Smooth muscle cell (in vitro differentiated cells): ENCODE measurements at regions not wholly inside any gene's neighbourhood (a gene's known extent, or its start where the extent isn't known, plus 50 kb on each side); places are given as distances from the start of the nearest gene placed in this dataset.

ENCODE experiments used
- DNase-seq: peaks from one replicate; lab custom pipeline; 2025; ENCODE audit not compliant: unreplicated experiment; lab: John Stamatoyannopoulos, UW
- H2AFZ ChIP-seq: fragments of 200-600 bp; sonication (generic); 2 replicates; pipeline ENCODE4 v1.6.0; 2016; ENCODE audit warnings: antibody characterized with exemption, low read depth, mild to moderate bottlenecking
- H3F3A ChIP-seq: fragments of 200-600 bp; sonication (generic); 2 replicates; pipeline ENCODE4 v1.6.0; 2017; ENCODE audit warnings: antibody characterized with exemption, low read depth
- H3K27ac ChIP-seq: fragments of 200-600 bp; sonication (generic); 2 replicates; pipeline ENCODE4 v1.5.1; 2016; ENCODE audit warnings: low read depth, mild to moderate bottlenecking
- H3K27me3 ChIP-seq: fragments of 200-600 bp; sonication (generic); 2 replicates; pipeline ENCODE4 v1.6.1; 2016; ENCODE audit warnings: low read depth, mild to moderate bottlenecking
- H3K36me3 ChIP-seq: fragments of 200-600 bp; sonication (generic); 2 replicates; pipeline ENCODE4 v1.5.1; 2016; ENCODE audit warnings: low read depth
- H3K4me1 ChIP-seq: fragments of 200-600 bp; sonication (generic); 2 replicates; pipeline ENCODE4 v1.5.1; 2016; ENCODE audit warnings: low read depth
- H3K4me2 ChIP-seq: fragments of 200-600 bp; sonication (generic); 2 replicates; pipeline ENCODE4 v1.6.0; 2016; ENCODE audit warnings: mild to moderate bottlenecking
- H3K4me3 ChIP-seq: fragments of 200-600 bp; sonication (generic); 2 replicates; pipeline ENCODE4 v1.5.1; 2016; ENCODE audit warnings: mild to moderate bottlenecking
- H3K79me2 ChIP-seq: fragments of 200-600 bp; sonication (generic); 2 replicates; pipeline ENCODE4 v1.6.0; 2016; ENCODE audit warnings: low read depth, mild to moderate bottlenecking
- H3K9ac ChIP-seq: fragments of 200-600 bp; sonication (generic); 2 replicates; pipeline ENCODE4 v1.6.0; 2016; ENCODE audit warnings: low read depth
- H3K9me3 ChIP-seq: fragments of 200-600 bp; sonication (generic); replicated peaks from 2 replicates; pipeline ENCODE4 v1.5.1; 2016; ENCODE audit warnings: low read depth
- H4K20me1 ChIP-seq: fragments of 200-600 bp; sonication (generic); 2 replicates; pipeline ENCODE4 v1.6.0; 2016; ENCODE audit warnings: low read depth
- WGBS: methylation state at CpG from one replicate; pipeline ENCODE4 v1.1.7; 2016; ENCODE audit warnings: low lambda C conversion rate; 5-methylcytosine and 5-hydroxymethylcytosine counted together
- TF ChIP-seq, protein P1 (sequence below): fragments of 200-600 bp; sonication (generic); IDR thresholded peaks from 2 replicates; pipeline ENCODE4 v1.5.1; 2017; ENCODE audit warnings: borderline replicate concordance, mild to moderate bottlenecking, antibody characterized with exemption; ENCODE audit not compliant: insufficient read depth, poor library complexity, severe bottlenecking

DNA sequence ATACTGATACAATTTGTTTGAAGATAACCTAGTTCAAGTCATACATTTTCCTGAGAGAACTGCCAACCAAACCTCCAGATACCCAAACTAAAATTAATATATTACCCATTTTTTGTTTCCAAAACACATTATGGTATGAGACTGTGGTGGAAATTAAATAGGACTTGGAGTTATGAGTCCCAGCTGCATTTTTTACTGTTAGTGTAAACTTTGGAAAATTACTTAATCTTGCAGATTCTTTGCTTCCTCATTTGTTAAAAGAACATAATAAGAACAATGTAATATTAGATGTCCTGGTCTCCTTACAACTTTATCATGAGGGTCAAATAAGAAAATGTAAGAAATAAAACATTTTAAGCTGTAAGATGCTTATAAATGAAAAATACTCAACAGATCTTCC is 98.2 kb upstream of the TRIB2 start:
- no peak for DNase-seq
- Histone ChIP-seq H2AFZ (no peak overlapping the region), H3K27ac (no peak overlapping the region), H3F3A (no peaks in the 10 kb centered on the region), H3K9ac (no peak overlapping the region), H3K9me3 (no peaks in the 10 kb centered on the region), H4K20me1 (no peaks in the 10 kb centered on the region), H3K79me2 (no peaks in the 10 kb centered on the region), H3K4me1 (no peaks in the 10 kb centered on the region), H3K27me3 (no peaks in the 10 kb centered on the region), H3K4me3 (no peak overlapping the region), H3K36me3 (no peaks in the 10 kb centered on the region), H3K4me2 (no peak overlapping the region)
- TF ChIP-seq, protein P1, sequence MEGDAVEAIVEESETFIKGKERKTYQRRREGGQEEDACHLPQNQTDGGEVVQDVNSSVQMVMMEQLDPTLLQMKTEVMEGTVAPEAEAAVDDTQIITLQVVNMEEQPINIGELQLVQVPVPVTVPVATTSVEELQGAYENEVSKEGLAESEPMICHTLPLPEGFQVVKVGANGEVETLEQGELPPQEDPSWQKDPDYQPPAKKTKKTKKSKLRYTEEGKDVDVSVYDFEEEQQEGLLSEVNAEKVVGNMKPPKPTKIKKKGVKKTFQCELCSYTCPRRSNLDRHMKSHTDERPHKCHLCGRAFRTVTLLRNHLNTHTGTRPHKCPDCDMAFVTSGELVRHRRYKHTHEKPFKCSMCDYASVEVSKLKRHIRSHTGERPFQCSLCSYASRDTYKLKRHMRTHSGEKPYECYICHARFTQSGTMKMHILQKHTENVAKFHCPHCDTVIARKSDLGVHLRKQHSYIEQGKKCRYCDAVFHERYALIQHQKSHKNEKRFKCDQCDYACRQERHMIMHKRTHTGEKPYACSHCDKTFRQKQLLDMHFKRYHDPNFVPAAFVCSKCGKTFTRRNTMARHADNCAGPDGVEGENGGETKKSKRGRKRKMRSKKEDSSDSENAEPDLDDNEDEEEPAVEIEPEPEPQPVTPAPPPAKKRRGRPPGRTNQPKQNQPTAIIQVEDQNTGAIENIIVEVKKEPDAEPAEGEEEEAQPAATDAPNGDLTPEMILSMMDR = no peak

DNA sequence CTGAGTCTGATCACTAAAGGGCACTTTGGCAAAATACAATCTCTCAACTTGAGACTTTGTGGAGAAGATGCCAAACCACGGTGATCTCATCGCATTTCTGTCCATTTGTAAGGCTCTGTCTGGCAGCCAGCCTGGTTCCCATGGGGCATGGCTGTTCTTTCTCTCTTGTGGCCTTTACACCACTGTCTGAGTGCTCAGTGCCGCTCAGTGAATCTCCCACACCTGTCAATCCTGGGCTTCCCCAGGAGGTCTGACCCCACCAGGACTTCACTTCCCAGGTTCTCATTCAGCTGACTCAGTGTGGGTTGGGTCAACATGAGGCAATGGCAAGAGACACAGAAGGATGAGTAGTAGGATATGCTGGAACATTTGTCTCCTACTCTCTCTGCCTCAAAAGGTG is 96.8 kb upstream of the TRIB2 start:
- 88% methylated on average over 3 of the region's 3 CpGs for WGBS

DNA sequence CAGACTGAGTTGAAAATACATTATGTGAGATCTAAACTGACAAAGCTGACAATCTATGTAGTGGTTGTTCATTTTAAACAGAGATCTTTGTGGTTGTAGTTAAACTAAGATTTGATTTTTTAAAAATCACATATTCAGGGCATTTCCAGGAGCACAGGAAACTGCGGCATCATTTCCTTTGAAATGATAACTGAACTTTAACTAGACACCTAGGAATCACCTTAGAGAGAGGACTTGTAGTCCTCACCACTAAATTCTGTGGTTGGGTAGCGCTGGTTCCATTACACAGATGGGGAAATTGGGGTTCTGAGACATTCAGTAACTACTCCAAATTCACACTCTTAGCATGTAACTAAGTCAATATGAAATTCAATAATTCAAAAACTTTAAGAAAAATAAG is 96.0 kb upstream of the TRIB2 start:
- Histone ChIP-seq H3K9me3 (no peaks in the 10 kb centered on the region), H3K27ac (no peak overlapping the region), H3K4me3 (no peak overlapping the region), H3K4me1 (peaks cover 7% of the 10 kb centered on the region), H3K36me3 (no peaks in the 10 kb centered on the region), H4K20me1 (no peaks in the 10 kb centered on the region), H3K27me3 (no peaks in the 10 kb centered on the region), H3K4me2 (no peak overlapping the region), H3F3A (no peaks in the 10 kb centered on the region), H3K9ac (no peak overlapping the region), H2AFZ (no peak overlapping the region), H3K79me2 (no peaks in the 10 kb centered on the region)
- TF ChIP-seq, protein P1 = no peak
- DNase-seq = no peak
- WGBS = 97% methylated on average over 2 of the region's 2 CpGs

More for the DNA sequence above, 96.8 kb upstream of the TRIB2 start:
- Histone ChIP-seq H3K4me1 (peaks cover 1% of the 10 kb centered on the region), H3K79me2 (no peaks in the 10 kb centered on the region), H3F3A (no peaks in the 10 kb centered on the region), H3K4me2 (no peak overlapping the region), H3K27ac (no peak overlapping the region), H3K9me3 (no peaks in the 10 kb centered on the region), H3K4me3 (no peak overlapping the region), H3K36me3 (no peaks in the 10 kb centered on the region), H3K27me3 (no peaks in the 10 kb centered on the region), H4K20me1 (no peaks in the 10 kb centered on the region), H3K9ac (no peak overlapping the region), H2AFZ (no peak overlapping the region)
- DNase-seq = no peak
- TF ChIP-seq, protein P1 = no peak

DNA sequence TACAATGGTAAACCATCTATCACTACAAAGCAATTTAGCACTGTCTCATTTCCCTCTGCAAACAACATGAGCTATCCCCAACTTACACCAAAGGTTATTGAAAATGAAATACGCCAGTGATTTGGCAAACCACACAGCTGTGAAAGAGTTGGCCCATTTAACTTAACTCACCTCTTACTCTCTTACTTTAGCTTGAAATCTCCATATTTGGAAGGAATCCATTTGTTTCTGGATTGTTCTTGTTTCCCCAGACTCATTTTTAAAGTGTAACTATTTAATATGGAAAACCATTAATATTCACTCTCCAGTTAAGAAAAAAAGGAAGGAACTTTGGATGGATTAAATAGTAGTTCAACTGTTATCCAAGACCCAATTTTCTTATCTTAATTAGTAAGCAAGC is 93.7 kb upstream of the TRIB2 start:
- no peak overlapping the region for H2AFZ ChIP-seq
- no peaks in the 10 kb centered on the region for H3K36me3 ChIP-seq
- H3K27ac ChIP-seq = no peak overlapping the region
- no peaks in the 10 kb centered on the region for H3K79me2 ChIP-seq
- no peak overlapping the region for H3K4me3 ChIP-seq
- no peaks in the 10 kb centered on the region for H4K20me1 ChIP-seq
- no peak overlapping the region for H3K4me2 ChIP-seq
- DNase-seq = no peak
- no peaks in the 10 kb centered on the region for H3F3A ChIP-seq
- no peaks in the 10 kb centered on the region for H3K27me3 ChIP-seq
- H3K9ac ChIP-seq = no peak overlapping the region
- no peaks in the 10 kb centered on the region for H3K9me3 ChIP-seq
- H3K4me1 ChIP-seq = peaks cover 7% of the 10 kb centered on the region
- 94% methylated on average over 1 of the region's 1 CpG for WGBS
- TF ChIP-seq, protein P1 = no peak
